ENCODE measurements at regions not wholly inside any gene's neighbourhood (a gene's known extent, or its start where the extent isn't known, plus 50 kb on each side); places are given as distances from the start of the nearest gene placed in this dataset.

DNA sequence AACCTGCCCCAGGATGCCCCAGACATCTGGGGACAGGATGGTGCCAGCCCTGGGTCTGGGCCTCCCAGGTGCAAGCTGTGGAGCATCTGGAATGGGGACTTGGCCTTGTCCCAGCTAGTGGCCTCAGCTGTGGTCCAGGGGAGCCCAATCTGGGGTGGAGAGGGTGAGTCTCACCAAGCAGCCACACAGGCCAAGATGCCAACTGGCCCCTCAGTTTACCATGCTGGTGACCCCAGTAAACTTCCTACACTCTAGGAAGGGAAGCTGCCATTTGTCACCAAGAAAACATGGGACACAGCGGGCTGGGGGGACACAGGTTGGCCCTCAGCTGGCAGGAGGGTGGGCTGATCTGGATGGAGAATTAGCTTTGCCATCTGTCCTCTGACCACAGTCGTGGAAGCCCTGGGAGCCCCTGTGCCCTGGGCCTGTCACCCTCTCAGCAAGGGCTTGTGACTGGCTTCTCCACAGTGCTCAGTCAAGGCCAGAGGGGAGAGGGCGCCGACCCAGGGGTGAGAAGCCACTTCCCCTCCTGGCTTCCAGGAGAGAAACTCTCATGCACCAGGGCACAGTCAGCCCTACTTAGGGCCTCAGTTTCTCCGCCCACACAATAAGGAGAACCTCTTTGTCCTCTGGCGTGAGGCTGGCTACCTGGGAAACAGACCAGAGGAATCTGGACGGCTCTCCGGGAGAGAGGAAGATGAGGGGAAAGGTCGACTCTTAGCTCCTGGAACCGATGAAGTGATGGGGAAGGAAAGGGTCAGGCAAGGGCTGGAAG is 126.4 kb upstream of the SMURF2 start:
- Histone ChIP-seq H3K9me3 (ENCODE audit: control insufficient read depth, insufficient read depth, low read depth, low read length) (no peaks in the 10 kb centered on the region), H3K36me3 (ENCODE audit: control insufficient read depth in 2 of 2, insufficient read depth in 1 of 2, low read length in 2 of 2) (peaks cover 0 to 30% of the 10 kb centered on the region in 2 experiments; a peak in 1 of 3 replicates), H3K4me3 (ENCODE audit: low read depth, low read length) (no peak overlapping the region), H3K27ac (ENCODE audit: extremely low read depth, low read depth, low read length) (no peak overlapping the region), H3K4me1 (ENCODE audit: control insufficient read depth, insufficient read depth, low read length) (no peaks in the 10 kb centered on the region)
- no peak for TF ChIP-seq ZNF140 (tag by site-specific recombination; IDR thresholded peaks at IDR 0.05)
- TF ChIP-seq, protein P1, sequence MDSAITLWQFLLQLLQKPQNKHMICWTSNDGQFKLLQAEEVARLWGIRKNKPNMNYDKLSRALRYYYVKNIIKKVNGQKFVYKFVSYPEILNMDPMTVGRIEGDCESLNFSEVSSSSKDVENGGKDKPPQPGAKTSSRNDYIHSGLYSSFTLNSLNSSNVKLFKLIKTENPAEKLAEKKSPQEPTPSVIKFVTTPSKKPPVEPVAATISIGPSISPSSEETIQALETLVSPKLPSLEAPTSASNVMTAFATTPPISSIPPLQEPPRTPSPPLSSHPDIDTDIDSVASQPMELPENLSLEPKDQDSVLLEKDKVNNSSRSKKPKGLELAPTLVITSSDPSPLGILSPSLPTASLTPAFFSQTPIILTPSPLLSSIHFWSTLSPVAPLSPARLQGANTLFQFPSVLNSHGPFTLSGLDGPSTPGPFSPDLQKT (IDR thresholded peaks at IDR 0.05; ENCODE audit: borderline replicate concordance, low read depth, low read length), result no peak
- no peak for TF ChIP-seq ZNF792 (tag by site-specific recombination; IDR thresholded peaks at IDR 0.05)
- TF ChIP-seq KLF10 (tag by site-specific recombination; IDR thresholded peaks at IDR 0.05), result no peak
- TF ChIP-seq ZNF112 (tag by site-specific recombination; IDR thresholded peaks at IDR 0.05), result no peak
- TF ChIP-seq ZNF560 (tag by site-specific recombination; IDR thresholded peaks at IDR 0.05; ENCODE audit: borderline replicate concordance), result no peak
- TF ChIP-seq ZNF19 (tag by site-specific recombination; IDR thresholded peaks at IDR 0.05; ENCODE audit: low read depth), result no peak
- no peak for TF ChIP-seq ZNF529 (tag by site-specific recombination; IDR thresholded peaks at IDR 0.05; ENCODE audit: insufficient replicate concordance)
- TF ChIP-seq ZSCAN23 (tag by site-specific recombination; IDR thresholded peaks at IDR 0.05), result no peak
- no peak for TF ChIP-seq YY1 (tag by site-specific recombination; IDR thresholded peaks at IDR 0.05)
- TF ChIP-seq REPIN1 (tag by site-specific recombination; IDR thresholded peaks at IDR 0.05; ENCODE audit: low read depth), result no peak
- no peak for TF ChIP-seq MEIS1 (CRISPR knock-in tag; IDR thresholded peaks at IDR 0.05; ENCODE audit: borderline replicate concordance)
- TF ChIP-seq ZNF157 (tag by site-specific recombination; IDR thresholded peaks at IDR 0.05), result no peak
- TF ChIP-seq ZNF302 (tag by site-specific recombination; IDR thresholded peaks at IDR 0.05; ENCODE audit: low read depth), result no peak
- TF ChIP-seq ZNF311 (tag by site-specific recombination; IDR thresholded peaks at IDR 0.05; ENCODE audit: borderline replicate concordance), result no peak
- no peak for TF ChIP-seq ZNF692 (tag by site-specific recombination; IDR thresholded peaks at IDR 0.05)
- ChIA-PET POLR2A (no interaction called here), CTCF (no interaction called here)

DNA sequence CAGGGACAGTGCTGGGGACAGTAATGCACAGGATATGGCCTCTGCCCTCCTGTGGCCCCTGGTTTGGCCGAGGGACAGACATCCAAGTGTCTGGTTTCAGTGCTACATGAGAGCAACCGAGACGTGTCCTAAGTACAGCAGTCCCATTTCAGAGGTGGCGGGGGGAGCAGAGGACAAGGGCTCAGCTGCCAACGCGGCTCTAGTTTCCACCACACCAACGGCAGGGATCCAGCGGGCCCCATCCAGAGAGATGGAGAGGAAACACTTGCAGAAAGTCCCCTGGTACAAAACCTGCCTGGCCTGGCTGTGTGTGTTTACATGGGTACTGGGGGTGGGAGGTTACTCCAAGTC is 125.8 kb upstream of the SMURF2 start:
- Histone ChIP-seq H3K9me3 (ENCODE audit: control insufficient read depth, insufficient read depth, low read depth, low read length) (no peaks in the 10 kb centered on the region), H3K4me3 (ENCODE audit: low read depth, low read length) (no peak overlapping the region), H3K36me3 (ENCODE audit: control insufficient read depth in 2 of 2, insufficient read depth in 1 of 2, low read length in 2 of 2) (peaks cover 0 to 31% of the 10 kb centered on the region in 2 experiments; a peak in 2 of 3 replicates), H3K27ac (ENCODE audit: extremely low read depth, low read depth, low read length) (no peak overlapping the region), H3K4me1 (ENCODE audit: control insufficient read depth, insufficient read depth, low read length) (no peaks in the 10 kb centered on the region)
- POLR2A ChIA-PET, result no interaction called here
- CTCF ChIA-PET, result interaction anchor here (1.2 kb wide), 1 partner anchor 10 kb away, joined by 4 read pairs; no protein-coding TSS in a partner anchor
- TF ChIP-seq CTCF (tag by site-specific recombination; IDR thresholded peaks at IDR 0.05) (no peak), ZBTB1 (tag by site-specific recombination; IDR thresholded peaks at IDR 0.05) (no peak), ZNF626 (tag by site-specific recombination; IDR thresholded peaks at IDR 0.05) (no peak), HOXA7 (CRISPR knock-in tag; IDR thresholded peaks at IDR 0.05; ENCODE audit: borderline replicate concordance) (no peak), ZBTB49 (tag by site-specific recombination; IDR thresholded peaks at IDR 0.05; ENCODE audit: low read depth) (no peak), ZNF211 (tag by site-specific recombination; IDR thresholded peaks at IDR 0.05; ENCODE audit: low read depth) (no peak), ZNF341 (tag by site-specific recombination; IDR thresholded peaks at IDR 0.05; ENCODE audit: low read depth) (no peak), ZSCAN16 (tag by site-specific recombination; IDR thresholded peaks at IDR 0.05) (no peak)
- TF ChIP-seq, protein P2, sequence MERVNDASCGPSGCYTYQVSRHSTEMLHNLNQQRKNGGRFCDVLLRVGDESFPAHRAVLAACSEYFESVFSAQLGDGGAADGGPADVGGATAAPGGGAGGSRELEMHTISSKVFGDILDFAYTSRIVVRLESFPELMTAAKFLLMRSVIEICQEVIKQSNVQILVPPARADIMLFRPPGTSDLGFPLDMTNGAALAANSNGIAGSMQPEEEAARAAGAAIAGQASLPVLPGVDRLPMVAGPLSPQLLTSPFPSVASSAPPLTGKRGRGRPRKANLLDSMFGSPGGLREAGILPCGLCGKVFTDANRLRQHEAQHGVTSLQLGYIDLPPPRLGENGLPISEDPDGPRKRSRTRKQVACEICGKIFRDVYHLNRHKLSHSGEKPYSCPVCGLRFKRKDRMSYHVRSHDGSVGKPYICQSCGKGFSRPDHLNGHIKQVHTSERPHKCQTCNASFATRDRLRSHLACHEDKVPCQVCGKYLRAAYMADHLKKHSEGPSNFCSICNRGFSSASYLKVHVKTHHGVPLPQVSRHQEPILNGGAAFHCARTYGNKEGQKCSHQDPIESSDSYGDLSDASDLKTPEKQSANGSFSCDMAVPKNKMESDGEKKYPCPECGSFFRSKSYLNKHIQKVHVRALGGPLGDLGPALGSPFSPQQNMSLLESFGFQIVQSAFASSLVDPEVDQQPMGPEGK (tag by site-specific recombination; IDR thresholded peaks at IDR 0.05), result no peak
